ENCODE measurements at regions not wholly inside any gene's neighbourhood (a gene's known extent, or its start where the extent isn't known, plus 50 kb on each side); places are given as distances from the start of the nearest gene placed in this dataset.

- DNase-seq (ENCODE audit: low spot score) = no peak
- TF ChIP-seq CTCF (IDR thresholded peaks at IDR 0.05) = no peak
- no peak for ATAC-seq (ENCODE audit: low FRiP score)
These were observed 200.6 kb upstream of the KLF3 start for GRCh38 chr4:38463268-38463958.

GRCh38 chr4:38464328-38464727 is 199.7 kb upstream of the KLF3 start:
- DNase-seq (ENCODE audit: low spot score) = no peak
- ATAC-seq (ENCODE audit: low FRiP score) = no peak
- no peak for TF ChIP-seq CTCF (IDR thresholded peaks at IDR 0.05)

DNA sequence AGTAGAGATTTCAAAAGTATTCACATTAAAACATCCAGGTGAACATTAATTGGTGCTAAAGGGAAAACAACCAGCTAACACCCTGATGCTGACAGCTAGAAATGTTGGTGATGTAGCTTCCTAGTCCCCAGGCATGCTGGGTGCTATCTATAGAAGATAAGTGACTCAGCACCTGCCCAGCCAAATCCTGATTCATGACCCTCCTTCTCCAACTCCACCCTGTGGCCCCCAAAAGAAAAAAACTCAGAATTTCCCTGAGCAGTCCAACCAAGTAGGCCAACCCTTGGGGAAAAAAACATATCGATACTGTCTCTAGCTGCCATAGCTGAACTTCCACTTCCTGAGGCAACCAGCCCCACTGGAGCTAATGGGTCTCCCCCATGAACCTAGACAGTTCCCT is 197.6 kb upstream of the KLF3 start:
- TF ChIP-seq CTCF (IDR thresholded peaks at IDR 0.05) = no peak
- ATAC-seq (ENCODE audit: low FRiP score) (no peak), DNase-seq (ENCODE audit: low spot score) (no peak)

- TF ChIP-seq CTCF (IDR thresholded peaks at IDR 0.05) = no peak
- no peak for ATAC-seq (ENCODE audit: low FRiP score)
- DNase-seq (ENCODE audit: low spot score) = no peak
These were observed 196.7 kb upstream of the KLF3 start for GRCh38 chr4:38467296-38467695.

GRCh38 chr4:38468339-38468866 is 195.6 kb upstream of the KLF3 start:
- ATAC-seq (ENCODE audit: low FRiP score) (no peak), DNase-seq (ENCODE audit: low spot score) (no peak)
- no peak for TF ChIP-seq CTCF (IDR thresholded peaks at IDR 0.05)

DNA sequence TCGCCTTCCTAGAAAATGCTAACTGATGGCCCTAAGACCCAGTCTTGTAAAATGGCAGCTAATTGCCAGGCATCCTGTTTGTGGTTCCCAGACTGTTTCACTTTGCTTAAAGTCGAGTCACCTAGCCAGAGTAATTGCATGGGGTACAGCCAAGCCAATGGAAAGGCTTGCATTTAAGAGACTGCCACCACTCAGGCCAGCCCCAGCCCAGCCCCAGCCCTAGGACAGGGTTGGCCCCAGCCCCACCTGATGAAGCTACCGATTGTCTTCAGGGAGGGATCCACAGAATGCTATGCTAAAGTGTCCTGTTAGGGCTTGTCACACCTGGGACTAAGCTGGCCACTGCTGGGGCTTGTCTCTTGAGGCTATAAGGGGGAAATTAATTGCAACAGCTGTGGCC is 194.6 kb upstream of the KLF3 start:
- no peak for DNase-seq (ENCODE audit: low spot score)
- ATAC-seq (ENCODE audit: low FRiP score) = no peak
- TF ChIP-seq CTCF (IDR thresholded peaks at IDR 0.05) = no peak

GRCh38 chr4:38470735-38471262 is 193.2 kb upstream of the KLF3 start:
- ATAC-seq (ENCODE audit: low FRiP score) (no peak), DNase-seq (ENCODE audit: low spot score) (no peak)
- TF ChIP-seq CTCF (IDR thresholded peaks at IDR 0.05) = no peak
